ENCODE measurements at regions not wholly inside any gene's neighbourhood (a gene's known extent, or its start where the extent isn't known, plus 50 kb on each side); places are given as distances from the start of the nearest gene placed in this dataset.

GRCh38 chr9:118993965-118994364, 375.3 kb downstream of the BRINP1 start:
- TF ChIP-seq POLR2AphosphoS5 (IDR thresholded peaks at IDR 0.05; ENCODE audit: low read depth, low read length) (no peak), POLR2A (IDR thresholded peaks at IDR 0.05; ENCODE audit: low read depth, low read length) (no peak), TAF1 (IDR thresholded peaks at IDR 0.05; ENCODE audit: low read depth, low read length) (no peak), PAX5 (IDR thresholded peaks at IDR 0.05; ENCODE audit: insufficient read depth, low read length, severe bottlenecking) (no peak)

Data from GM12891 (cell line).